VCaP (cell line): ENCODE measurements at regions not wholly inside any gene's neighbourhood (a gene's known extent, or its start where the extent isn't known, plus 50 kb on each side); places are given as distances from the start of the nearest gene placed in this dataset.
A peak's percentile ranks its signal among the peaks of the same experiment; 100 is the strongest.

Source experiments
- H3K27ac ChIP-seq: fragments of 450-650 bp; 2 replicates; pipeline ENCODE4 v1.5.1; 2017
- CTCF ChIP-seq: fragments of 450-650 bp; conservative IDR thresholded peaks from 2 replicates; pipeline ENCODE4 v1.5.1; 2017; ENCODE audit warnings: mild to moderate bottlenecking, moderate library complexity

- TF ChIP-seq CTCF: no peak
- no peak overlapping the region for H3K27ac ChIP-seq
Observed at GRCh38 chr2:180143633-180144337, 136.7 kb upstream of the CWC22 start.

DNA sequence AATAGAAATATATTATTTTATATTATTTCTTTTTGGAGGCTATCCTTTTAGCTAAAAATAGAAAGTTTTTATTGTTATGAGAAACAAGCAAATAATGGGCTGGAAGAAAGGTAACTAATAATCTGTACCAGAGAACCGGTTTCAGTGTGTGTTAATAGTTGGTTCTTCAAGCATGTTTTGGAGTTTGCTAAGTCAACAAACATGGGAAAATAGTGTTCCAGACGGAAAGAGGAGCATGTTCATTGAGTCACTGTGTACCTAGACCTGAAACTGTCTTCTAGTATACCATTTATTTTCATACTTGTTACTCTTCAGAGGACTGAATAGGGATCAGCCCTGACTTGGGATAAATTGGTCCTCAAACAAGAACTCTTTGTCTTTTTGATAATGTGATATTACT is 134.5 kb upstream of the CWC22 start:
- TF ChIP-seq CTCF: no peak
- peak overlapping the region; percentile 59 for H3K27ac ChIP-seq

DNA sequence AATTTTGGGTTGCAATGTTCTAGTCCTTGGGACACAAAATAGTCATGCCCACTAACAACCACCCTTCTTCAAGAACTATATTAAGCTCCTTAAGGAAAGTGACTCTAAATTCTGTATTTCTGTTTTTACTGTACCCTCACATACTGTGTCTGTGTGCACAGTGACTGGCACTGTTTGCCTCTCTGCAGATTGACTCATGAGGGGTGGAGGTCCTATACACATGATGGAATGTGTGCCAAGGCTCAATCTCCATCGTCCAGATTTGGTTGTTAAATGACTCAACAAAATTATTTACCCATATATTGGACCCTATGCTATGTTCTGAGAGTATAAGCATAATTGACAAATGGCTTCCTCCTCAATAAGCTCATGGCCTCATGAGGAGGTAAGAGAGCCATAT is 126.6 kb upstream of the CWC22 start:
- no peak overlapping the region for H3K27ac ChIP-seq
- no peak for TF ChIP-seq CTCF

- H3K27ac ChIP-seq: no peak overlapping the region
- no peak for TF ChIP-seq CTCF
Observed at GRCh38 chr2:180130403-180130802, 123.3 kb upstream of the CWC22 start.

DNA sequence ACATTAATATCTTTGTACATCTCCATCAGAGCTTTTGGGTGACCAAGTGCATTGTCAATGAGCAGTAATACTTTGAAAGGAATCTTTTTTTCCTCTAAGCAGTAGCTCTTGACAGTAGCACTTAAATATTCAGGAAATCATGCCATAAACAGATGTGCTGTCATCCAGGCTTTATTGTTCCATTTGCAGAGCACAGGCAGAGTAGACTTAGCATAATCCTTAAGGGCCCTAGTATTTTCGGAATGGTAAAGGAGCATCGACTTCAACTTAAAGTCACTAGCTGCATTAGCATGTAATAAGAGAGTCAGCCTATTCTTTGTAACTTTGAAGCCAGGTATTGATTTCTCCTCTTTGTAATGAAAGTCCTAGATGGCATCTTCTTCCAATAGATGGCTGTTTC is 121.8 kb upstream of the CWC22 start:
- TF ChIP-seq CTCF: no peak
- no peak overlapping the region for H3K27ac ChIP-seq

- H3K27ac ChIP-seq: no peak overlapping the region
- TF ChIP-seq CTCF: peak; percentile 85
Observed at GRCh38 chr2:180125245-180125962, 118.3 kb upstream of the CWC22 start.

DNA sequence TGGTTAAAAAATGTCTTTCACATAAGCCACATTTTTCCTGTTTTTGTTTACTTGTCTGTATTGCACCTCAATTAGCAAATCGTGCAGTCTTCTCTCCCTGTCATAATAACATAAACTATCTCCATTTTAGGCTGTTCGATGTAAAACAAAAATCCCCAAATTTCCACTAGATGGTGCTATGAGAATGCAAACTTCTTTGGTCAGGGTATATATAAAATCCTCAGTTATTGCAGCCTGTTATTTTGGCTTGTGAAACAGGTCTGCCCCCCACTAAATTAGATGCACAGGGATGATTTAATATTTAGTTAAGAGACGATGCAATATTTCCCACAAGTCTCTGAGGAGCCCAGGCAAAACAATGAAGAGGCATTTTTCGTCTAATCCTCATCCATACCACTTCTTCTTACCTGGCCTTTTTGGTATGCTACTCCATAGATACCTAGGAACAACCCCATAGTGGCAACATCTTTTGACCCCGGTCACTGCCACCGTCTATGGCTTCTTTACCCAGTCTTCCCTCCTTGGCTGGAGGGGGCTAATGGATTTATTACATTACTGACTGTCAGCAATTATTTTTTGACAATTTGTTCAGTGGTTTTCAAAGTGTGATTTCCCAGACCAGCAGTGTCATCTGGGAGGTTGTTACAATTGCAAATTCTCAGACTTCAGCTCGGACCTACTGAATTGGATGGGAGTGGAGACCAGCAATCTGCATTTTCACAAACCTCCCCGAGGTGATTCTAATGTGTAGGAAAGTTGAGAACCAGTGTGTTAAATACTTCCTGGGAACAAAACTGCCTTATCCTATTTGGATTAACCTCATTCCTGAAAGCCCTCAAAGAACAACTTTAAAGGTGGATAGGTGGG is 117.4 kb upstream of the CWC22 start:
- H3K27ac ChIP-seq: no peak overlapping the region
- TF ChIP-seq CTCF: peak; percentile 78
